HuH-7 (cell line): ENCODE measurements at regions not wholly inside any gene's neighbourhood (a gene's known extent, or its start where the extent isn't known, plus 50 kb on each side); places are given as distances from the start of the nearest gene placed in this dataset.
"Not testable (repeated sequence)": the region's sequence is repeated elsewhere in the genome, so short reads cannot be mapped to it uniquely, and the experiment has no call there.

Experiments
- DNase-seq: peaks from one replicate; pipeline ENCODE4 v3.0.0; 2011; ENCODE audit warnings: low spot score

DNA sequence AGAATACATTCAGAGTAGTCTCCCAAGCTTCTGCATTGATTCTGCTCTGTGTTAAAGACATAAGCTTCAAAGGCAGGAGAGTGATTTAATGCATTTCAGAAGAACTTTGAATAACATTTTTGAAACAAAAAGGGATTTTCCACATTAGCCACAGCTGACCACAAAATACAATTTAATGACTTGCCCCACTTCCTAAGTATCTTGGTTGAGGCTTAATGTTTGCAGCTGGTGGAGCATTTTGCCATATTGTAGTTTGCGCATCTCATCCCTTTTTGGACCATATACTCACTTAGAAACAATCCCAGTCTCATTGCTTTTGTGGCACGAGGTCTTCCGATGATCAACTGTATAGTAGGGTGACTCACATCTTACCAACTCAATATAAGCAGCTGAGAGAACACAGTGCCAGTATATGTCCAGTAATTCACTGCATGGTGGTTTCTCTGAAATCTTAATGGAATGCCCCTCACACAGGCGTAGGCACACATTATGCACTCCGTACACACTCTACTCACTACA, 455.8 kb upstream of the PTGER4 start:
- no peak for DNase-seq

DNA sequence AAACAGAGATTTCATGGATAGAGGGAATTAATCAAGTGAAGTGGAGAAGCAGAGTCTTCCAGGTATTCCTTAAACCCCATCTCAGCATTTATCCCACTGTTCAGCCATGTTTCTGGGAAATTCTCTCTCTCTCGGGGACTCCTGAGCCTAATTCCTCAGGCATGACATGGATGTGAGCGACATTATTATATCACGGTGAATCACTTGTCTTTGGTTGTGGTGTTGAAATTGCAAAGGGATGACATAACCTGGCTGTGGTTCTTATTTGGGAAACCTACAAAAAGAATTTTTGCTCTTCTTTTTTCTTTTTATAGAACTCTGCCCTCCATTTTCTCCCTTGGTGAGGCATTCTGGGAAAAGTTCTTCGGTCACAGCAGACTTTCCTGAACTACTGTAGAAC, 457.9 kb upstream of the PTGER4 start:
- DNase-seq: no peak

DNA sequence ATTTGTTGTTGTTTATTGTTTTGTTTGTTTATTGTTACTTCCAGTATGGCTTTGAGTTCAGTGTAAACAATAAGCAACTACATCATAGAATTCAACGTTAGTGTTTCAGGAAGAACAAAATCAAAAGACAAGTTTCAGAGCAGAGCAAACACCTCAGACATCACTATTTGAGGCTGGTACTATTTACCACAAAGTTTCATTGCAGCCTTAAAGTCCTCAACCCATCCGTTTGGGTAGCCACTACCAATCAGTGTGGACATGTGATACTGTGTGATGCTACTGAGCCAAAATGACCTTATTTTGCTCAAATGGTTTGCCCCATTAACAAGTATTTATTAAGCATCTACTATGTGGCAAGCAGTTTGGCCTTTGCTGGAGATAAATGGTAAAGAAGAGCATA, 458.5 kb upstream of the PTGER4 start:
- DNase-seq: no peak

GRCh38 chr5:40220260-40220659, 459.5 kb upstream of the PTGER4 start:
- DNase-seq: no peak

GRCh38 chr5:40217553-40217952, 462.2 kb upstream of the PTGER4 start:
- DNase-seq: no peak

DNA sequence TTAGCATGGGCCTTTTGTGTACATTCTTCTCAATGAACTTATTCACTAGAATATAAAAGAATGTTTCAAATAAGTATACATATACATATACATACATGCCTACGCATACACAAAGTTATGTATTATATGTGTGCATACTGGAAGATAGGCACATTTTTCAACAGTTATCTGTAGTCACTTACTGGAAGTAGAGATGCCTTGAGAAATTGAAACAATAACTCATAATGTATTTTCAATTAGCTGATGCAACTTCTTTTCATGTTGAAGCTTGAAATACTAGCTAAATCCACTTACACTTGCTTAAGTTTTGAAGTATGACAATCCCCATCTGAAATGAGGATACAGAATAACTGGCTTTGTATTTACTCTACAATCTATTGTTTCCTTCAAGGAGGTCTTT, 469.0 kb upstream of the PTGER4 start:
- DNase-seq: no peak

DNA sequence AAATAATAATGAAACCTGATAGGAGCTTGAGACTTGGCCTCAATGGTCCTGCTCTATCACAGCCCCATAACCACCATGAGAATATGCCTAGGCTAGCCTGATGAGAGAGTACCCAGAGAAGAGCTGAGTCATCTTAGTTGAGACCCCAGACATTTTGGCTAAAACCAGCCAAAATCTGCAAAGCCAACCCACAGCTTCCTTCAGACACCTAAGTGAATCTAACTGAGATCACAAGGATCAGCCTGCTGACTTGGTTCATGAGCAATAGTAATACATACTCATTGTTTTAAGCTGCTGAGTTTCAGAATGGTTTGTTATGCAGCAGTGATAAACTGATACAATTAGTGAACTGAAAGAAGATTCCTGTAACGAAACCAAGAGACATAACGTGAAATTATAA, 473.7 kb upstream of the PTGER4 start:
- no peak for DNase-seq

GRCh38 chr5:40204144-40204543, 475.6 kb upstream of the PTGER4 start:
- DNase-seq: no peak

DNA sequence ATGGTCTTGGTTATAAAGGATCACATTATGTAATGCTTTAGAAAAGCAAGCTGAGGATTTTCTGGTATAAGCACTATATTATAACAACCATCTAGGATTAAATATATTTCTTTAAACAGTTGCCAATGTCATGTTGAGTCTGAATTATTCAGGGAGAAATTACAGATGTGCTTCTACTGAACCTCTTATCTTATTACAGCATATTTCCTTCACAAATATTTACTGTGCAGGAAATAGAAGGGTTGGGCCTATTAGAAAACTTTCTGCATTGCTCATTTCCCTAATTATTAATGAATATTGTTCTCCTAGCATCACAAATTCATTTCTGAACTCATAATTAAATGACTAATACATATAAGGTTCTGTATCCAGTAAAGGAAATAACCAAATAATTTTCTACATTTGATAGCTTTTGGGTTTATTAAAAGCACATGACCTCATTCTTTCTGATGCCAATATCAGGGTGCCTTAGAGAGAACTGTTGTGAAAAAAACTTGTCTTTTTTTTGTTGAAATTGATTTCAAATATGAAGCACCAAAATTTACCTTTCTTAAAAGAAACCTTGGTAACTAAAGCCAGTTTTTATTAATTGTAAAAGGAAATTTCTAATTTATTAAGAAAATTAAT, 476.8 kb upstream of the PTGER4 start:
- no peak for DNase-seq

GRCh38 chr5:40198736-40199135, 481.0 kb upstream of the PTGER4 start:
- no peak for DNase-seq

- not testable (repeated sequence) for DNase-seq
These were observed 484.1 kb upstream of the PTGER4 start for GRCh38 chr5:40195574-40195973.

GRCh38 chr5:40191150-40191549, 488.6 kb upstream of the PTGER4 start:
- DNase-seq: no peak

GRCh38 chr5:40172721-40173120, 507.0 kb upstream of the PTGER4 start:
- DNase-seq: no peak

DNA sequence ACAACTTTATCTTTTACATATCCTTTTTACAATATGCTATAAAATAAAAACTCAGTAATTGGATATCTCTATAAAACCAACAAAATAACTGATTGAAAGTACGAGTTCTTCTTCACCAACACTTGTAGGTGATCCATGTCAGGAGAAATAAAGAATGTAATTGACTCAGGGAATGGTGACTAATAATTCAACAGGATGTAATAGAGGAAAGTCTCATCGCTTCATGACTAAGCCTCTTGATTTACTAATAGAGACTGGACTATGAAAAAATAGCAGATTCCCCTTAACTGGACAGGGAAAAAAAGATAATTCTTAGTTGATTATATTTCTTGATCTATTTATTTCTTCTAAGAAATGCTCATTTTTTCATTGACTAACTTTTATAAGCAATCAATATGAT, 507.7 kb upstream of the PTGER4 start:
- DNase-seq: no peak

DNA sequence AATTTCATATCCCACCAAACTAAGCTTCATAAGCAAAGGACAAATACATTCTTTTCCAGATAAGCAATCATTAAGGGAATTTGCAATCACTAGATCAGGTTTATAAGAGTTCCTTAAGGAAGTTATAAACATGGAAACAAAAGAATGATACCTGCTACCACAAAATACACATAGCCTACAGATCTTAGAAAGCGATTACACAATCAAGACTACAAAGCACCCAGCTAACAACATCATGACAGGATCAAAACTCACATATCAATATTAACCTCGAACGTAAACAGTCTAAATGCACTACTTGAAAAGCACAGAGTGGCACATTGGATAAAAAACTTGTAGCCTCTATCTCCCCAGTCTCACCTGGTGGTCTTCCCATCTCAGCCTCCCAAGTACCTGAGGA, 512.4 kb upstream of the PTGER4 start:
- no peak for DNase-seq

- DNase-seq: no peak
These were observed 512.9 kb upstream of the PTGER4 start for GRCh38 chr5:40166802-40167201.

GRCh38 chr5:40165789-40166728, 513.7 kb upstream of the PTGER4 start:
- DNase-seq: no peak

DNA sequence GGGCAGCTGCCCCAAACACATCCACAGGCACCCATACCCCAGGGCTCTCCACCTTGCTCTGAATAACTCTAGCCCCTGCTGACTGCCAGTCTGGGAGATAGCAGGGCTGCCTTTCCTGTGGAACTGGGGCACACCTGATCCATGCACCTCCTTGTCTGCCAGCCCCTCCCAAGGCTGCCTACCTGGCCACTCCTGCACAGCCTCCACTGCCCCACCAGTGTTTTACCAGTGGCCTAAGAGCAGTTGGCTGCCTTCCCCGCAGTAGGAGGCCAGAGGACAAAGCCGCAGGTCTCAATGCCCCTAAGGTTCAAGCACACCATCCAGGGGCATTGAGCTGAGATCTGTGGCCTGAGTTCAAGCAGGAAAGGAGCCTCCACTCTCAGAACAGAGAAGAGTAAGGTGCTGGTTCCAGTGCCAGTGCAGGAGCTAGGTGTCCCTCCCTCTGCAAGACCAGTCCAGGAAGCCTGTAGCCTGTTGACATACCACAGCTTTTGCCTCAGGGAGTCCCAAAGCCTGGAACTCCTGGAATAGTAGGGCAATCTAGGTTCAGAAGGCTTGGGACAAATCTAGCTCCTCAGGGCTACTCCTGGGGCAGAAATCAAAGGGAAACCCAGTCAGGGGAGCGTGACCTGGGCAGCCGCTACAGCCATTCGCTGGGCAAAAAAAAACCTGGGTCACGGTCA, 514.5 kb upstream of the PTGER4 start:
- DNase-seq: no peak

DNA sequence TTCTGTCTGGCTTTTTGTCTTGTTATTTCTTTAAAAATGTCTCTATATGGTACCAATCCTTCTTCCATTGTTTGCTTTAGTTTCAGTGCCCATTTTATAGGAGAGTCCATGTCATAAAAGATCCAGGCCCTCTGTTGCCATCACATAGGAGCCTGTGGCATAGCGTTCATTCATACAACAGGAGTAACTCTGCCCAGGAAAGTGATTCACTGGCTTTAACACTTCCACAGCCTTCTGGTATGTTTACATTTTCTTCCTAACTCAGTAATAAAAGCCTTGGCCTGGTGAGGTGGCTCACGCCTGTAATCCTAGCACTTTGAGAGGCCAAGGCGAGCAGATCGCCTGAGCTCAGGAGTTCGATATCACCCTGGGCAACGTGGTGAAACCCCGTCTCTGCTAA, 519.3 kb upstream of the PTGER4 start:
- no peak for DNase-seq

DNA sequence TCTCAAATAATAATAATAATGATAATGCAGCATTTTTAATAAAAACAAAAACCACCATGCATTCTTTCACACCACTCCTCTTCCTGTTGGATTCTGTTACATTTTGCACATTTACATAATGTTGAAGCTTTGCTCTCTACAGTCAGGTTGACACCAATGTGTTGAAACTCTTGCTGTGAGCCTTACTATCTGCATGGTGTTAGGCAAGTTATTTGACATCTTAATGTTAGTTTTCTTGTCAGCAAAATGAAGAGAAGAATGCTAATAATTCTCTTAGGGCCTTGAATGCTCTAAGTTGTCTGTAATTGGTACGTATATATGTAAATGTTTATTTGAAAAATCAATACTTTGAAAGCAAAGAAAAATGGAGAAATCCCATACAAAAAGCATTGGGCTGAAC, 525.5 kb upstream of the PTGER4 start:
- no peak for DNase-seq

DNA sequence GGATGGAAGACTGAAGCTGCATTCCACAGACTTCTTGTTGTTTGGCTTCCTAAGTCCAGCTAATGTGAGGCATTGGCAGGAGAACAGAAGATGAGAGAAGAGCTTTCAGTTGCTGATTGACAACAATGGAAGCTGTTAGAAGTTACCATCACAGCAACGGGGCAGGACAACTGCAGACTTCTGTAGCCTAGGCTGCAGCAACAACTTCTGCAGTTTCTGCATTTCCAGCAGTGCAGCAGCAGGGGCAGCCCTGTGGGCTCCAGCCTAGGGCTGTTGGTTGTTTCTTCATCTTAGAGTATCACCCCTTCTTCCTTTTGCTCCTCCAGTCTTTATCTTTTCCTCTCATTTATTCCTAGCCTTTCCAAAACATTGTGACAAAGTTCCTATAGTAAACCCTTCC, 528.8 kb upstream of the PTGER4 start:
- DNase-seq: no peak

GRCh38 chr5:40141896-40142295, 537.8 kb upstream of the PTGER4 start:
- DNase-seq: no peak

DNA sequence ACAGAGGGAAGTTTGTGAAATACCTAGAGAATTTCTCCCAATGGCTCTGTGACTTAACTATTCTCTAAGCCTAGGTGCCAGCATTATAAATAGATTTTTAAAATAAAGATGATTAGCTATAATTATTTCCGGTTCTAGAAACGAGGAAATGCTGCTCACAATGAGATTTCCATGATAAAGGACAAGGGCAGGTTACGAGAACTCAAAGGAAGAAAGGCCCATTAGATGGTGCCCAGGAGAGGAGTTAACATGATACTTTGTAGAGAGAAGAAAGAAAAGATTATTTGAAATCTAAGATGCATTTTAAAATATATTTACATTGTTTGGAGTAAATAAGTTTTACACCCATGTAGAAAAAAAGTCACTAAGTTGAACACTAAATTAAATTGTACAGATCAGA, 538.3 kb upstream of the PTGER4 start:
- no peak for DNase-seq
